ENCODE measurements at regions not wholly inside any gene's neighbourhood (a gene's known extent, or its start where the extent isn't known, plus 50 kb on each side); places are given as distances from the start of the nearest gene placed in this dataset.

DNA sequence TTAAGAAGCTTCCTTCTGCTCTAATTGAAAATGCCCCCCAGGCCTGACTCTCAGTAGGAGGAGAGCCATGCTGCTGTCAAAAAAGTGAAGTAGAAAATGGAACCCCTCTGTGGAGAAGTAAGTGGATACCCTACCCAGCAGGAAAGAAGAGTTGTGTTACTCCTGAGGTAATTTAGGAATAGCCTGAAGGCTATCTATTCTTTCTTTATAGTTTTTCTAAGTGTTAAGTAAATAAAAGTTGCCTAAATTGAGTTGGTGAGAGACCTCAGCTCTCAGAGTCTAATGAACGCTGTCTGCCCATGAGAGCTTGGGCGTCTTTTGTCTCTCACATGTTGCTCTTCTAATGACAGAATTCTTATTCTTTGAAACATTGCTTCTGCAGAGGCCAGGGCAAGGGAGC, 116.2 kb downstream of the NSUN3 start:
- Histone ChIP-seq H4K8ac (ENCODE audit: low read length) (no peak overlapping the region), H2BK12ac (ENCODE audit: low read length in 2 of 2) (no peak overlapping the region), H3K14ac (ENCODE audit: low read length in 2 of 2) (no peak overlapping the region), H3K4me1 (ENCODE audit: control insufficient read depth, insufficient read depth, low read depth, low read length) (no peaks in the 10 kb centered on the region), H3K36me3 (ENCODE audit: control insufficient read depth in 1 of 2, insufficient read depth in 2 of 2, low read depth in 1 of 2, low read length in 2 of 2) (no peaks in the 10 kb centered on the region), H3K4me2 (ENCODE audit: low read length, poor library complexity, severe bottlenecking) (no peak overlapping the region), H3K18ac (ENCODE audit: low read depth in 1 of 2, low read length in 2 of 2) (no peak overlapping the region), H3K79me1 (replicated peaks; ENCODE audit: low read length, poor library complexity, severe bottlenecking) (no peaks in the 10 kb centered on the region), H2BK15ac (ENCODE audit: low read depth, poor library complexity, severe bottlenecking) (no peak overlapping the region), H3K27me3 (ENCODE audit: control insufficient read depth in 1 of 2, insufficient read depth in 1 of 2, low read length in 2 of 2) (no peaks in the 10 kb centered on the region), H2BK120ac (ENCODE audit: low read depth, low read length) (no peak overlapping the region), H2AFZ (ENCODE audit: low read depth, low read length) (no peak overlapping the region), H3K4ac (ENCODE audit: low read depth in 1 of 2, low read length in 2 of 2) (no peak overlapping the region), H3K23ac (ENCODE audit: low read length in 2 of 2) (no peak overlapping the region), H3K4me3 (ENCODE audit: insufficient read depth in 1 of 2, low read depth in 1 of 2, low read length in 2 of 2) (no peak overlapping the region), H3K27ac (ENCODE audit: low read length, poor library complexity, severe bottlenecking) (no peak overlapping the region), H2AK5ac (ENCODE audit: low read length, severe bottlenecking) (no peak overlapping the region), H2BK5ac (ENCODE audit: low read depth, low read length, poor library complexity, severe bottlenecking) (no peak overlapping the region), H3K9ac (ENCODE audit: low read length) (no peak overlapping the region), H3K9me3 (ENCODE audit: control insufficient read depth, low read length) (no peaks in the 10 kb centered on the region), H4K91ac (ENCODE audit: low read length) (no peak overlapping the region)
- DNase-seq, result no peak
- 93% methylated on average over 2 of the region's 2 CpGs for WGBS

DNA sequence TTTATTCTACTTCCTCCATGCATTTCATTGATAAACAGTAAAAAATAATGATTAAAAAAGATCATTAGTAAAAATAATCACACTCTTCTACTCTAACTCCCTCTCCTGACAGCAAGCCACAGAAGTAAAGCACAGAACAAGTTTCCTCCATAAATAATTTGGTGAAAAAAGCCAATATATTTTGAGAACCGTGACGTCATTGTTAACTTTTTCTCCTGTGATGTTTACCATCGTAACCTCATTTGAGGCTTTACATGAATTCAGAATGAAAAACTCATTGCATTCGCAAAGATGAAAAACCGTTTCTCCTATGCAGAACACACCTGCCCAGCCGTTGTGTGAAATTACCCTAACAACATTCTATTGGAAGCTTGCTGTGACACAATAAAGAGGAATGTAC, 120.7 kb downstream of the NSUN3 start:
- no peak overlapping the region for H3K23ac ChIP-seq (ENCODE audit: low read length in 2 of 2)
- WGBS, result 88% methylated on average over 6 of the region's 6 CpGs

DNA sequence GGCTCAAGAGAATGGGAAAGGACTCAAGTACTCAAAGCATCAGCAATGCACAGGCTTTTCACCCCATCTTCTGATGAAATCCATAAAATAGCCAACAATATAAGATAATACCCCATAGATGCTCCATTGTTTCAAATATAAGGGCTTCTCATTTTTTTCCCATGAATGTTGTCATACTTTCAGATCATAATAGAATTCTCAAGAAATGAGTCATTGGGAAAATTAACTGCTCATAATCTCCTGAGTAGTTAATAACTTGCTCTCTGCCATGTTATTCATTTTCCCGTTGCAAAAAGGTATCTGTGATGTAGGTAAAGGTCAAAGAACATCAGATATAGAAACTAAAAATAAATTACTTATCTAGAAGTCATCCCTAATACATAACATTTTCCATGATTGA, 121.9 kb downstream of the NSUN3 start:
- Histone ChIP-seq H2AK5ac (ENCODE audit: low read length, severe bottlenecking) (no peak overlapping the region), H3K23ac (ENCODE audit: low read length in 2 of 2) (no peak overlapping the region), H2BK120ac (ENCODE audit: low read depth, low read length) (no peak overlapping the region), H3K4me2 (ENCODE audit: low read length, poor library complexity, severe bottlenecking) (no peak overlapping the region), H3K4me1 (ENCODE audit: control insufficient read depth, insufficient read depth, low read depth, low read length) (no peaks in the 10 kb centered on the region), H3K18ac (ENCODE audit: low read depth in 1 of 2, low read length in 2 of 2) (no peak overlapping the region), H3K9ac (ENCODE audit: low read length) (no peak overlapping the region), H3K27me3 (ENCODE audit: control insufficient read depth in 1 of 2, insufficient read depth in 1 of 2, low read length in 2 of 2) (no peaks in the 10 kb centered on the region), H2BK15ac (ENCODE audit: low read depth, poor library complexity, severe bottlenecking) (no peak overlapping the region), H3K9me3 (ENCODE audit: control insufficient read depth, low read length) (no peaks in the 10 kb centered on the region), H3K79me1 (replicated peaks; ENCODE audit: low read length, poor library complexity, severe bottlenecking) (no peaks in the 10 kb centered on the region), H3K36me3 (ENCODE audit: control insufficient read depth in 1 of 2, insufficient read depth in 2 of 2, low read depth in 1 of 2, low read length in 2 of 2) (no peaks in the 10 kb centered on the region), H4K8ac (ENCODE audit: low read length) (no peak overlapping the region), H3K4ac (ENCODE audit: low read depth in 1 of 2, low read length in 2 of 2) (no peak overlapping the region), H4K91ac (ENCODE audit: low read length) (no peak overlapping the region), H2BK12ac (ENCODE audit: low read length in 2 of 2) (no peak overlapping the region), H2AFZ (ENCODE audit: low read depth, low read length) (no peak overlapping the region), H3K4me3 (ENCODE audit: insufficient read depth in 1 of 2, low read depth in 1 of 2, low read length in 2 of 2) (no peak overlapping the region), H3K27ac (ENCODE audit: low read length, poor library complexity, severe bottlenecking) (no peak overlapping the region), H3K14ac (ENCODE audit: low read length in 2 of 2) (no peak overlapping the region), H2BK5ac (ENCODE audit: low read depth, low read length, poor library complexity, severe bottlenecking) (no peak overlapping the region)
- no peak for DNase-seq
- WGBS, result no CpG with 5 or more reads among the region's 1 CpG

More for the DNA sequence above, 120.7 kb downstream of the NSUN3 start:
- Histone ChIP-seq H3K27ac (ENCODE audit: low read length, poor library complexity, severe bottlenecking) (no peak overlapping the region), H3K4me3 (ENCODE audit: insufficient read depth in 1 of 2, low read depth in 1 of 2, low read length in 2 of 2) (no peak overlapping the region), H2BK120ac (ENCODE audit: low read depth, low read length) (no peak overlapping the region), H3K27me3 (ENCODE audit: control insufficient read depth in 1 of 2, insufficient read depth in 1 of 2, low read length in 2 of 2) (no peaks in the 10 kb centered on the region), H2BK12ac (ENCODE audit: low read length in 2 of 2) (no peak overlapping the region), H3K4me1 (ENCODE audit: control insufficient read depth, insufficient read depth, low read depth, low read length) (no peaks in the 10 kb centered on the region), H3K9ac (ENCODE audit: low read length) (no peak overlapping the region), H2BK15ac (ENCODE audit: low read depth, poor library complexity, severe bottlenecking) (no peak overlapping the region), H3K79me1 (replicated peaks; ENCODE audit: low read length, poor library complexity, severe bottlenecking) (no peaks in the 10 kb centered on the region), H3K14ac (ENCODE audit: low read length in 2 of 2) (no peak overlapping the region), H3K36me3 (ENCODE audit: control insufficient read depth in 1 of 2, insufficient read depth in 2 of 2, low read depth in 1 of 2, low read length in 2 of 2) (no peaks in the 10 kb centered on the region), H2BK5ac (ENCODE audit: low read depth, low read length, poor library complexity, severe bottlenecking) (no peak overlapping the region), H4K8ac (ENCODE audit: low read length) (no peak overlapping the region), H4K91ac (ENCODE audit: low read length) (no peak overlapping the region), H3K4ac (ENCODE audit: low read depth in 1 of 2, low read length in 2 of 2) (no peak overlapping the region), H3K18ac (ENCODE audit: low read depth in 1 of 2, low read length in 2 of 2) (no peak overlapping the region), H2AFZ (ENCODE audit: low read depth, low read length) (no peak overlapping the region), H3K9me3 (ENCODE audit: control insufficient read depth, low read length) (no peaks in the 10 kb centered on the region), H2AK5ac (ENCODE audit: low read length, severe bottlenecking) (no peak overlapping the region), H3K4me2 (ENCODE audit: low read length, poor library complexity, severe bottlenecking) (no peak overlapping the region)
- DNase-seq, result no peak

DNA sequence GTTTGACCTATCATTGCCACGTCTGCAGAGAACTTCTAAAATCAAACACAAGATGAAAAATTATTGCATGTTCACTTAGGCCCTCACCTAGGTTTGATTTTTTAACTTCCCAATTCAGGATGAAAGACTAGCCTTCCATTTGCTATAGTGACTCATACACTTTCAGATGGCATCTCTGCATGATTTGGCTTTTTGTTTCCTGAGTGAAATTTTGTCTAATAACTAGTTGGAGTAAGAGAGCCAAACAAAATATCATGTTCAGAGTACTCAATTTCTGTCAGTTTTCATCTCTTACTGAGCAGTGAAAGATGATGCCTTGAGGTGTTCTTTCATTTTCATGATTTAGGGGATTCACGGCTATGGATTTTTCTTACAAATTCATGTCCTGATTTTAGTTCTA, 122.9 kb downstream of the NSUN3 start:
- H3K27ac ChIP-seq (ENCODE audit: low read length, poor library complexity, severe bottlenecking), result no peak overlapping the region
- H3K9ac ChIP-seq (ENCODE audit: low read length), result no peak overlapping the region
- H3K18ac ChIP-seq (ENCODE audit: low read depth in 1 of 2, low read length in 2 of 2), result no peak overlapping the region
- H3K36me3 ChIP-seq (ENCODE audit: control insufficient read depth in 1 of 2, insufficient read depth in 2 of 2, low read depth in 1 of 2, low read length in 2 of 2), result no peaks in the 10 kb centered on the region
- no peak overlapping the region for H3K23ac ChIP-seq (ENCODE audit: low read length in 2 of 2)
- H3K4me1 ChIP-seq (ENCODE audit: control insufficient read depth, insufficient read depth, low read depth, low read length), result no peaks in the 10 kb centered on the region
- no peak overlapping the region for H2AK5ac ChIP-seq (ENCODE audit: low read length, severe bottlenecking)
- H2AFZ ChIP-seq (ENCODE audit: low read depth, low read length), result no peak overlapping the region
- H4K91ac ChIP-seq (ENCODE audit: low read length), result no peak overlapping the region
- H2BK5ac ChIP-seq (ENCODE audit: low read depth, low read length, poor library complexity, severe bottlenecking), result no peak overlapping the region
- no peaks in the 10 kb centered on the region for H3K79me1 ChIP-seq (replicated peaks; ENCODE audit: low read length, poor library complexity, severe bottlenecking)
- DNase-seq, result no peak
- no peak overlapping the region for H4K8ac ChIP-seq (ENCODE audit: low read length)
- no peak overlapping the region for H3K4me2 ChIP-seq (ENCODE audit: low read length, poor library complexity, severe bottlenecking)
- no peak overlapping the region for H3K4me3 ChIP-seq (ENCODE audit: insufficient read depth in 1 of 2, low read depth in 1 of 2, low read length in 2 of 2)
- H2BK15ac ChIP-seq (ENCODE audit: low read depth, poor library complexity, severe bottlenecking), result no peak overlapping the region
- no peak overlapping the region for H3K14ac ChIP-seq (ENCODE audit: low read length in 2 of 2)
- H3K4ac ChIP-seq (ENCODE audit: low read depth in 1 of 2, low read length in 2 of 2), result no peak overlapping the region
- WGBS, result 88% methylated on average over 2 of the region's 2 CpGs
- no peaks in the 10 kb centered on the region for H3K9me3 ChIP-seq (ENCODE audit: control insufficient read depth, low read length)
- H3K27me3 ChIP-seq (ENCODE audit: control insufficient read depth in 1 of 2, insufficient read depth in 1 of 2, low read length in 2 of 2), result no peaks in the 10 kb centered on the region
- no peak overlapping the region for H2BK120ac ChIP-seq (ENCODE audit: low read depth, low read length)
- H2BK12ac ChIP-seq (ENCODE audit: low read length in 2 of 2), result no peak overlapping the region
